ENCODE measurements at regions not wholly inside any gene's neighbourhood (a gene's known extent, or its start where the extent isn't known, plus 50 kb on each side); places are given as distances from the start of the nearest gene placed in this dataset.

GRCh38 chr3:117938974-117939373 lies 1095.7 kb downstream of the IGSF11 start:
- no peak for TF ChIP-seq ZNF766 (CRISPR knock-in tag; conservative IDR thresholded peaks at IDR 0.05)
- TF ChIP-seq CBX5 (IDR thresholded peaks at IDR 0.05; ENCODE audit: borderline replicate concordance, low read depth) = no peak
- TF ChIP-seq POLR3G (IDR thresholded peaks at IDR 0.05; ENCODE audit: extremely low read depth, insufficient read length, insufficient replicate concordance) = no peak
- no peak for TF ChIP-seq USF1 (CRISPR knock-in tag; IDR thresholded peaks at IDR 0.05)
- TF ChIP-seq ZNF274 (IDR thresholded peaks at IDR 0.05; ENCODE audit: borderline replicate concordance, low read depth, low read length) = no peak
- TF ChIP-seq MAZ (CRISPR knock-in tag; conservative IDR thresholded peaks at IDR 0.05 in 1 of 2, IDR thresholded peaks at IDR 0.05 in 1 of 2) = no peak
- TF ChIP-seq ZBTB8A (IDR thresholded peaks at IDR 0.05; ENCODE audit: partially characterized antibody) = no peak
- no peak for TF ChIP-seq RFX1 (IDR thresholded peaks at IDR 0.05)
- TF ChIP-seq EZH2 (IDR thresholded peaks at IDR 0.05; ENCODE audit: borderline replicate concordance, low read depth, low read length) = no peak
- no peak for TF ChIP-seq TAF1 (IDR thresholded peaks at IDR 0.05; ENCODE audit: control insufficient read depth, extremely low read depth, insufficient read depth, low read length, severe bottlenecking)
- TF ChIP-seq NFYB (IDR thresholded peaks at IDR 0.05; ENCODE audit: extremely low read depth, insufficient read length) = no peak
- TF ChIP-seq MAX (CRISPR knock-in tag; IDR thresholded peaks at IDR 0.05) = no peak
- no peak for TF ChIP-seq FOXK1 (CRISPR knock-in tag; IDR thresholded peaks at IDR 0.05; ENCODE audit: borderline replicate concordance)
- TF ChIP-seq ZFP1 (CRISPR knock-in tag; IDR thresholded peaks at IDR 0.05) = no peak

Data from K562 (cell line).